ENCODE measurements at regions not wholly inside any gene's neighbourhood (a gene's known extent, or its start where the extent isn't known, plus 50 kb on each side); places are given as distances from the start of the nearest gene placed in this dataset.

- no peaks in the 10 kb centered on the region for H3K27me3 ChIP-seq
- no peak for TF ChIP-seq CTCF (IDR thresholded peaks at IDR 0.05; ENCODE audit: low read depth, low read length)
- no peaks in the 10 kb centered on the region for H3K9me3 ChIP-seq
- H3K36me3 ChIP-seq = no peaks in the 10 kb centered on the region
- DNase-seq = no peak
- no peak overlapping the region for H3K4me3 ChIP-seq (ENCODE audit: low read depth, low read length)
- no peaks in the 10 kb centered on the region for H3K4me1 ChIP-seq
Observed at GRCh38 chr1:29939079-29939478, 702.8 kb downstream of the PTPRU start.

GRCh38 chr1:29937356-29937755, 701.0 kb downstream of the PTPRU start:
- Histone ChIP-seq H3K4me3 (ENCODE audit: low read depth, low read length) (no peak overlapping the region), H3K9me3 (no peaks in the 10 kb centered on the region), H3K36me3 (no peaks in the 10 kb centered on the region), H3K27me3 (no peaks in the 10 kb centered on the region), H3K4me1 (no peaks in the 10 kb centered on the region)
- no peak for TF ChIP-seq CTCF (IDR thresholded peaks at IDR 0.05; ENCODE audit: low read depth, low read length)
- DNase-seq = no peak

- no peak for TF ChIP-seq CTCF (IDR thresholded peaks at IDR 0.05; ENCODE audit: low read depth, low read length)
- Histone ChIP-seq H3K36me3 (no peaks in the 10 kb centered on the region), H3K4me3 (ENCODE audit: low read depth, low read length) (no peak overlapping the region), H3K4me1 (no peaks in the 10 kb centered on the region), H3K27me3 (no peaks in the 10 kb centered on the region), H3K9me3 (no peaks in the 10 kb centered on the region)
- DNase-seq = no peak
Observed at GRCh38 chr1:29936031-29936544, 699.8 kb downstream of the PTPRU start.

- Histone ChIP-seq H3K4me3 (ENCODE audit: low read depth, low read length) (no peak overlapping the region), H3K9me3 (no peaks in the 10 kb centered on the region), H3K4me1 (no peaks in the 10 kb centered on the region), H3K36me3 (no peaks in the 10 kb centered on the region), H3K27me3 (no peaks in the 10 kb centered on the region)
- no peak for DNase-seq
- no peak for TF ChIP-seq CTCF (IDR thresholded peaks at IDR 0.05; ENCODE audit: low read depth, low read length)
Observed at GRCh38 chr1:29934255-29934772, 698.0 kb downstream of the PTPRU start.

- DNase-seq = no peak
- Histone ChIP-seq H3K36me3 (no peaks in the 10 kb centered on the region), H3K4me3 (ENCODE audit: low read depth, low read length) (no peak overlapping the region), H3K4me1 (no peaks in the 10 kb centered on the region), H3K9me3 (no peaks in the 10 kb centered on the region), H3K27me3 (no peaks in the 10 kb centered on the region)
- TF ChIP-seq CTCF (IDR thresholded peaks at IDR 0.05; ENCODE audit: low read depth, low read length) = no peak
Observed at GRCh38 chr1:29933067-29933466, 696.7 kb downstream of the PTPRU start.

- H3K27me3 ChIP-seq = no peaks in the 10 kb centered on the region
- no peak for TF ChIP-seq CTCF (IDR thresholded peaks at IDR 0.05; ENCODE audit: low read depth, low read length)
- no peaks in the 10 kb centered on the region for H3K36me3 ChIP-seq
- H3K4me3 ChIP-seq (ENCODE audit: low read depth, low read length) = no peak overlapping the region
- H3K4me1 ChIP-seq = no peaks in the 10 kb centered on the region
- DNase-seq = no peak
- no peaks in the 10 kb centered on the region for H3K9me3 ChIP-seq
Observed at GRCh38 chr1:29932626-29933025, 696.3 kb downstream of the PTPRU start.
